Astrocyte (in vitro differentiated cells and primary cell): ENCODE measurements at regions not wholly inside any gene's neighbourhood (a gene's known extent, or its start where the extent isn't known, plus 50 kb on each side); places are given as distances from the start of the nearest gene placed in this dataset.

Source experiments
- EZH2 ChIP-seq: IDR thresholded peaks from 2 replicates; pipeline ENCODE4 v1.6.1; 2012; ENCODE audit warnings: mild to moderate bottlenecking, low read length, inconsistent platforms; ENCODE audit not compliant: insufficient read depth
- TF ChIP-seq, protein P1 (sequence below): IDR thresholded peaks from 2 replicates; pipeline ENCODE4 v1.5.1; 2011; ENCODE audit warnings: low read depth, mild to moderate bottlenecking, inconsistent platforms, low read length, moderate library complexity; ENCODE audit not compliant: insufficient read depth

DNA sequence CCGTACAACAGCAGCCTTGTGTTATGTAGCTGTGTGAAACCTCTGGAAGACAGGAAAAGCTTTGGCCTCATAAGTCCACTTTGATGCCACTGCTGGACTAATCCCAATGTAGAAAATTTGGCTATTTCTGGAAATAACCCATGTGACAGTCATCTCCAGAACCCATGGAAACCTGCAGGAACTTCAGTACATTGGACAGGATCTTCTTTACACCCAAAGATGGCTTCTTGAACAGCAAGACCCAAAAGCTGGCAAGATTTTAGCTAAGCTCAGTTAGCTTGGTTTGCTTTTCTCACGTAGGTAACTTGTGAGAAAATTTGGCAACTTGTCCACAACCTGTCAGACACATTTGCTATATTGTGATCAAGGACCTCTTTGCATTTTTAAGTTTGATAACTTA is 74.8 kb upstream of the RCN1 start:
- TF ChIP-seq, protein P1, sequence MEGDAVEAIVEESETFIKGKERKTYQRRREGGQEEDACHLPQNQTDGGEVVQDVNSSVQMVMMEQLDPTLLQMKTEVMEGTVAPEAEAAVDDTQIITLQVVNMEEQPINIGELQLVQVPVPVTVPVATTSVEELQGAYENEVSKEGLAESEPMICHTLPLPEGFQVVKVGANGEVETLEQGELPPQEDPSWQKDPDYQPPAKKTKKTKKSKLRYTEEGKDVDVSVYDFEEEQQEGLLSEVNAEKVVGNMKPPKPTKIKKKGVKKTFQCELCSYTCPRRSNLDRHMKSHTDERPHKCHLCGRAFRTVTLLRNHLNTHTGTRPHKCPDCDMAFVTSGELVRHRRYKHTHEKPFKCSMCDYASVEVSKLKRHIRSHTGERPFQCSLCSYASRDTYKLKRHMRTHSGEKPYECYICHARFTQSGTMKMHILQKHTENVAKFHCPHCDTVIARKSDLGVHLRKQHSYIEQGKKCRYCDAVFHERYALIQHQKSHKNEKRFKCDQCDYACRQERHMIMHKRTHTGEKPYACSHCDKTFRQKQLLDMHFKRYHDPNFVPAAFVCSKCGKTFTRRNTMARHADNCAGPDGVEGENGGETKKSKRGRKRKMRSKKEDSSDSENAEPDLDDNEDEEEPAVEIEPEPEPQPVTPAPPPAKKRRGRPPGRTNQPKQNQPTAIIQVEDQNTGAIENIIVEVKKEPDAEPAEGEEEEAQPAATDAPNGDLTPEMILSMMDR = no peak
- no peak for TF ChIP-seq EZH2
